ENCODE measurements at regions not wholly inside any gene's neighbourhood (a gene's known extent, or its start where the extent isn't known, plus 50 kb on each side); places are given as distances from the start of the nearest gene placed in this dataset.

DNA sequence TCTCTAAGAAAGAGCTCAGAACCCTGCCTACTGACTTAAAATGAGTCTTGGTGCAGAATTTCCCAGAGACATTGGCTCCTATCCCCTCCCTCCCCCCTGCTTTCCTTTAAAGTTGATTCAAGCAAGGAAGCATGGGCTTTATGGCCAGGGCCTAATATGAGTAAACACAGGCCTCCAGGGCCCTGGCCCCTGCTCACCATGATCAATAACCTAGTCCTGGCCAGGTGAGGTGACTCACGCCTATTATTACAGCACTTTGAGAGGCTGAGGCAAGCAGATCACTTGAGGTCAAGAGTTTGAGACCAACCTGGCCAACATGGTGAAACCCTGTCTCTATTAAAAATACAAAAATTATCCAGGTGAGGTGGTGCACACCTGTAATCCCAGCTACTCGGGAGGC, 165.1 kb upstream of the TMCC3 start:
- no peak overlapping the region for H3K4me3 Mint-ChIP-seq
- no peaks in the 10 kb centered on the region for H3K36me3 Mint-ChIP-seq (ENCODE audit: insufficient read depth)
- H3K27me3 Mint-ChIP-seq (ENCODE audit: low read depth), result peaks cover 2% of the 10 kb centered on the region
- DNase-seq (no peak), ATAC-seq (no peak)
- H3K9me3 Mint-ChIP-seq, result peaks cover 28% of the 10 kb centered on the region
- H3K4me1 Mint-ChIP-seq (ENCODE audit: low read depth), result peaks cover 4% of the 10 kb centered on the region

DNA sequence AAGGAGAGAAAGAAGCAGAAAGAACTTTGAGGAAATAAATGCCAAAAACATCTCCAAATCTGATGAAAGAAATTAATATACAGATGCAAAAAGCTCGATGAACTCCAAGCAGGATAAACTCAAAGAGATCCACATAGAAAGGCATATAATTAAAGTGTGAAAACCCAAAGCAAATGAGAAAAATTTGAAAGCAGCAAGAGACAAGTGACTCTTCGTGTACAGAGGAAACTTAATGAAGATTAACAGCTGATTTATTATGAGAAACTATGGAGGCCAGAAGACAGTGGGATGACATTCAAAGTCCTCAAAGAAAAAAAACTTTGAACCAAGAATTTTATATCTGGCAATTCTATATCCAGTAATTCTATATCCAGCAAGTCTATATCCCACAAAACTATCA, 163.0 kb upstream of the TMCC3 start:
- Mint-ChIP-seq H3K4me3 (no peak overlapping the region), H3K36me3 (ENCODE audit: insufficient read depth) (no peaks in the 10 kb centered on the region), H3K27me3 (ENCODE audit: low read depth) (peaks cover 2% of the 10 kb centered on the region), H3K4me1 (ENCODE audit: low read depth) (peaks cover 4% of the 10 kb centered on the region), H3K9me3 (peaks cover 28% of the 10 kb centered on the region)
- DNase-seq (no peak), ATAC-seq (no peak)

GRCh38 chr12:94812345-94812744, 162.0 kb upstream of the TMCC3 start:
- Mint-ChIP-seq H3K4me1 (ENCODE audit: low read depth) (no peaks in the 10 kb centered on the region), H3K36me3 (ENCODE audit: insufficient read depth) (no peaks in the 10 kb centered on the region), H3K27me3 (ENCODE audit: low read depth) (peaks cover 2% of the 10 kb centered on the region), H3K4me3 (no peak overlapping the region), H3K9me3 (peaks cover 28% of the 10 kb centered on the region)
- DNase-seq, result no peak
- ATAC-seq, result no peak

DNA sequence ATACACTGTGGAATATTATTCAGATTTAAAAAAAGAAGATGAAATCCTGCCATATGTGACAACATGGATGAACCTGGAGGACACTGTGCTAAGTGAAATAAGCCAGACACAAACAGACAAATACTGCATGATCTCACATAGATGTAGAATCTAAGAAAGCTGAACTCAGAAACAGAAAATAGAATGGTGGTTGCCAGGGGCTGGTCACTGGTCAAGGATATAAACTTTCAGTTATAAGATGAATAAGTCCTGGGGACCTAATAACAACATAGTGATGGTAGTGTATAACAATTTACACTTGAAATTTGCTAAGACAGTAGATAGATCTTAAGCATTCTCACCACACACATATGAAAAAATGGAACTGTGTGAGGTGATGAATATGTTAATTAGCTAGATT, 161.3 kb upstream of the TMCC3 start:
- Mint-ChIP-seq H3K36me3 (ENCODE audit: insufficient read depth) (no peaks in the 10 kb centered on the region), H3K9me3 (peaks cover 28% of the 10 kb centered on the region), H3K4me3 (no peak overlapping the region), H3K27me3 (ENCODE audit: low read depth) (peaks cover 4% of the 10 kb centered on the region), H3K4me1 (ENCODE audit: low read depth) (no peaks in the 10 kb centered on the region)
- no peak for DNase-seq
- ATAC-seq, result no peak

GRCh38 chr12:94807951-94808350, 157.6 kb upstream of the TMCC3 start:
- Mint-ChIP-seq H3K36me3 (ENCODE audit: insufficient read depth) (no peaks in the 10 kb centered on the region), H3K4me3 (no peak overlapping the region), H3K27me3 (ENCODE audit: low read depth) (peaks cover 2% of the 10 kb centered on the region), H3K4me1 (ENCODE audit: low read depth) (no peaks in the 10 kb centered on the region), H3K9me3 (peaks cover 12% of the 10 kb centered on the region)
- ATAC-seq (no peak), DNase-seq (no peak)

DNA sequence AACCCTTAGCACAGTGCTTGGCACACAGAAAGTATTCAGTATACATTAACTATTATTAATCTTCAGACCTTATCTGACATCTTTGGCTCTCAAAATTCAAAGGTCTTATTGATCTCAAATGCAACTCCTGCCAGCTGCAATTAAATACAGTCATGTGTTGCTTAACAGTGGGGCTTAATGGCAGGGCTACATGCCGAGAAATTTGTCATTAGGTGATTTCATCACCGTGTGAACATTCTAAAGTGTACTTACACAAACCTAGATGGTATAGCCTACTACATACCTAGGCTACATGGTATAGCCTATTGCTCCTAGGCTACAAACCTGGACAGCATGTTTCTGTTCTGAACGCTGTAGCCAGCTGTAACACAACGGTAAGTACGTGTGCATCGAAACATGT, 156.3 kb upstream of the TMCC3 start:
- ATAC-seq (no peak), DNase-seq (no peak)
- H3K4me1 Mint-ChIP-seq (ENCODE audit: low read depth), result no peaks in the 10 kb centered on the region
- peaks cover 3% of the 10 kb centered on the region for H3K9me3 Mint-ChIP-seq
- peaks cover 2% of the 10 kb centered on the region for H3K27me3 Mint-ChIP-seq (ENCODE audit: low read depth)
- H3K36me3 Mint-ChIP-seq (ENCODE audit: insufficient read depth), result no peaks in the 10 kb centered on the region
- H3K4me3 Mint-ChIP-seq, result no peak overlapping the region

DNA sequence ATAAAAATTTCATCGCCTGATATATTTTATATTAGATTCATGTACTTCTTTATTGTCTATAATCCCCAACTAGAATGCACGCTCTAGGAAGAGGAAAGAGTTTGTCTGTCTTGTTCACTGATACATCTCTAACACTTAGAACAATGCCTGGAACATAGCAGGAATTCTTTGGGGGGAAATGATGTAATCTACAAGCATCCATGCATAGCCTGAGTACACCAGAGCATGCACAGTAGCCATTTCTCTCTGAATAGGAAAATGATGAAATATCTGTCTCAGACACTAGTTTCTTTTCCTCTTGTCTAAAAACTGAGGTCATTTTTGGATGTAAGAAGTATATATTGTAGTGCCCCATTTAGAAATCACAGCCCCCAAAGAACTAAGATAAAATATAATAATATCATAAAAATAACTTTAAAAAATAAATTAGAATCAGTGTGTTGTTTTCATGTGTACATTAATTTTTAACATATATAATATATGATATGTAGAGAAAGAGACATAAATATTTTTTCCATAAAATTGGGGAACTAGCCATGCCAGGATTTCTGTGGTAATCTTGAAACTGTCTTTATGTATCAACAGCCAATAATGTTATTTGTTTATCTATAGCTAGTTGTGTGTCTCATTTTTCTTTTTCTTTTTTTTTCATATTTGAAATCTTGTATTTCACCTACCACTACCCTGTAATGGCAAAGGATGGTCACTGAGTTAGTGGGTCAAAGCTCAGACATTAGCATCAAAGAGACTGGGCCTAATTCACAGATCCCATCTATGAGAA, 155.6 kb upstream of the TMCC3 start:
- Mint-ChIP-seq H3K4me1 (ENCODE audit: low read depth) (no peaks in the 10 kb centered on the region), H3K9me3 (no peaks in the 10 kb centered on the region), H3K4me3 (no peak overlapping the region), H3K36me3 (ENCODE audit: insufficient read depth) (no peaks in the 10 kb centered on the region), H3K27me3 (ENCODE audit: low read depth) (peaks cover 2% of the 10 kb centered on the region)
- ATAC-seq (no peak), DNase-seq (no peak)

GRCh38 chr12:94803939-94804338, 153.6 kb upstream of the TMCC3 start:
- no peak for DNase-seq
- Mint-ChIP-seq H3K4me3 (no peak overlapping the region), H3K36me3 (ENCODE audit: insufficient read depth) (no peaks in the 10 kb centered on the region), H3K9me3 (no peaks in the 10 kb centered on the region), H3K4me1 (ENCODE audit: low read depth) (no peaks in the 10 kb centered on the region), H3K27me3 (ENCODE audit: low read depth) (peaks cover 2% of the 10 kb centered on the region)
- no peak for ATAC-seq

DNA sequence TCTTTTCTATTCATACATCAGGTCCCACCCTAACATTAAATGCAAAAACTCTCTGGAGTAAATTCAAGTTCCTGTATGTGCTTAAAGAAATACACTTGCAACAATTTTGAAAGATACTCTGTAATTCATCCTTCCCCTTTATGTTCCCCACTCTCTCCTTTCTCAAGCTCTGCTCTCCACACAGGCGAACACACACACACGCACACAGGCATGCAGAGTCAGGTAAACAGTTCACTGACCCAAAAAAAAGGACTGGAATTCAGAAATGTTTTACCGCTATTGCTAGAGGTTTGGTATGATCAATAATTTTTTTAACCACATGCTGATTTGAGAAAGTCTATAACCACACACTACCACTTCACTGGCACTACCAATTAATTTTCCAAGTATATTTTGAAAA, 152.4 kb upstream of the TMCC3 start:
- Mint-ChIP-seq H3K4me1 (ENCODE audit: low read depth) (no peaks in the 10 kb centered on the region), H3K27me3 (ENCODE audit: low read depth) (peaks cover 2% of the 10 kb centered on the region), H3K36me3 (ENCODE audit: insufficient read depth) (no peaks in the 10 kb centered on the region), H3K9me3 (no peaks in the 10 kb centered on the region), H3K4me3 (no peak overlapping the region)
- DNase-seq, result no peak
- no peak for ATAC-seq

DNA sequence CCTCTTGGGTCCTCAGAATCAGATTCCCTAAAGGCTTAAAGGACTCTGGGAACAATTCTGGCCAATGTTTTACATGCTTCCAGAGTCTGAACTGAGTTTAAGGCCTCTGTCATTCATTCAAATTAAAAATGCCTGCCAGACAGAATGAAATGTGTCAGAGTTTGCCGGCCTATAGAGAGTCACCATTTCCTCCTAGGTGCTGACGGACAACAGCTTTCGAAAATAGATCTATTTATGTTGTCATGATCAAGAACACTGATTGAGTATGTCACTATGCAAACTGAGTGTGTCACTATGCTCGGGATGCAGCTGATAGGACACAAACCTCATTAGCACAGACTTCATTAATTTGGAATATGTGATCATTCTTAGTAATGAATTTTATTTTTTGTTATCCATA, 151.4 kb upstream of the TMCC3 start:
- no peak for ATAC-seq
- Mint-ChIP-seq H3K36me3 (ENCODE audit: insufficient read depth) (no peaks in the 10 kb centered on the region), H3K4me3 (no peak overlapping the region), H3K27me3 (ENCODE audit: low read depth) (no peaks in the 10 kb centered on the region), H3K4me1 (ENCODE audit: low read depth) (no peaks in the 10 kb centered on the region), H3K9me3 (no peaks in the 10 kb centered on the region)
- DNase-seq, result no peak

DNA sequence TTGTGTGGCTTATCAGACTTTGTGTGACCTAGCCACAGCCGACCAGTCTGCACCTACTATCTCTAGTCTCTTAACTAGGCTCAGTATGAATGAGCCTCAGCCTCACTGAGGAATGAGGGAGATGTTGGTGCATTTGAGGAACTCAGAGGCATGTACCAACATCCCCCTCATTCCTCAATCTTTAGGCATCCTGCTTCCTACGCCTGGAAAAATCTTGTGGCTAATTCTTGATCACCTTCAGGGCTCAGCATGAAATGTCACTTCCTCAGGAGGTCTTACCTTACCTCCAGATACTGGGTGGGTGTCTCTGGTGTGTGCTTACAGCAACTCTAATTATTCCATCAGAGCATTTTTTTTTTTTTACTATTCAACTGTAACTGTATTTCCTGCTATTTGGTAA, 148.8 kb upstream of the TMCC3 start:
- DNase-seq (no peak), ATAC-seq (no peak)
- H3K4me1 Mint-ChIP-seq (ENCODE audit: low read depth), result peaks cover 6% of the 10 kb centered on the region
- no peaks in the 10 kb centered on the region for H3K27me3 Mint-ChIP-seq (ENCODE audit: low read depth)
- H3K4me3 Mint-ChIP-seq, result no peak overlapping the region
- no peaks in the 10 kb centered on the region for H3K9me3 Mint-ChIP-seq
- no peaks in the 10 kb centered on the region for H3K36me3 Mint-ChIP-seq (ENCODE audit: insufficient read depth)

GRCh38 chr12:94798113-94798512, 147.8 kb upstream of the TMCC3 start:
- no peak for ATAC-seq
- no peak overlapping the region for H3K4me3 Mint-ChIP-seq
- peaks cover 6% of the 10 kb centered on the region for H3K4me1 Mint-ChIP-seq (ENCODE audit: low read depth)
- DNase-seq, result no peak
- no peaks in the 10 kb centered on the region for H3K9me3 Mint-ChIP-seq
- H3K27me3 Mint-ChIP-seq (ENCODE audit: low read depth), result no peaks in the 10 kb centered on the region
- no peaks in the 10 kb centered on the region for H3K36me3 Mint-ChIP-seq (ENCODE audit: insufficient read depth)

DNA sequence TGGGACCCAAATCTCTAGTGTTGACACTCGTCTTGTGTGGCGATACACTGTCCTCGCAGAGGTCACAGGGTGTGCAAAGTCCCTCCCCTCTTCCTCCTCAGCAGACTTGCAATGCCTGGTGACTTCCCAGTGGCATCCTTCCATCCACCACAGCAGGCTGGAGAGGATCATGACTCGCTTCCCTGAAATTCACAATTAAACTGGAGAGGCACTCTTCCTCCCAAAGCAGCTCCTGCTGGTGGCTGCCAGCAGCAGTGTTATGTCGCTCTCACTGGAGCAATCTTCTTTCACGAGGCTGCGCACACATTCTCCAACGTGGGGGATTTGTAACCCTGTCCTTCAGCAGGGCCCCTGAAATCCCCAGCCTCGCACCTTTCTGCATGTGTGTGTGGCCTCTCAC, 145.2 kb upstream of the TMCC3 start:
- Mint-ChIP-seq H3K27me3 (ENCODE audit: low read depth) (no peaks in the 10 kb centered on the region), H3K9me3 (no peaks in the 10 kb centered on the region), H3K4me1 (ENCODE audit: low read depth) (peaks cover 8% of the 10 kb centered on the region), H3K4me3 (no peak overlapping the region), H3K36me3 (ENCODE audit: insufficient read depth) (no peaks in the 10 kb centered on the region)
- DNase-seq (no peak), ATAC-seq (no peak)

DNA sequence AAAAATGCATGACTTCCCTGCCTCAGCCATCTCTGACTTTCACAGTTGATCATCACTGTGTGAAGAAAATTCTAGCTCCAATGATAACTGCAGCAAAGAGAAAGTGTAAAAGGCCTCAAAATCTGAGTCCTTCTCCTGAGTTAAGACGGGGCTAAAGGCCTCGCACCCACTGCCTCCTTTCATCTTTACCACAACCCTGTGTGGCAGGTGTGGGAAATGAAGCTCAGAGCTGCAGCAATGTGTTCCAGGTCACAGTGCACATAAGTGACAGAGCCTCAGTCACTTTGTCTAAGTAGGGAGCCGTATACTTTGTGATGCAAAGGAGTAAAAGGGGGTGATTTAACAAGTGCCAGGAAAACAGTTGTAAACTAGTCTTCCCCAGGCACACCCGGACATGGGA, 144.7 kb upstream of the TMCC3 start:
- no peak for ATAC-seq

GRCh38 chr12:94793191-94793595, 142.8 kb upstream of the TMCC3 start:
- Mint-ChIP-seq H3K36me3 (ENCODE audit: insufficient read depth) (no peaks in the 10 kb centered on the region), H3K4me1 (ENCODE audit: low read depth) (peaks cover 8% of the 10 kb centered on the region), H3K9me3 (no peaks in the 10 kb centered on the region), H3K4me3 (no peak overlapping the region), H3K27me3 (ENCODE audit: low read depth) (no peaks in the 10 kb centered on the region)
- DNase-seq (no peak), ATAC-seq (no peak)

More for the DNA sequence above, 144.7 kb upstream of the TMCC3 start:
- H3K4me3 Mint-ChIP-seq, result no peak overlapping the region
- no peaks in the 10 kb centered on the region for H3K27me3 Mint-ChIP-seq (ENCODE audit: low read depth)
- H3K4me1 Mint-ChIP-seq (ENCODE audit: low read depth), result peaks cover 8% of the 10 kb centered on the region
- DNase-seq, result no peak
- no peaks in the 10 kb centered on the region for H3K36me3 Mint-ChIP-seq (ENCODE audit: insufficient read depth)
- H3K9me3 Mint-ChIP-seq, result no peaks in the 10 kb centered on the region

Data from activated T-cell treated with anti-CD3 and anti-CD28 coated beads, Interleukin-2, amount 50 U/mL, for 4 hours (primary cell).